ENCODE measurements at regions not wholly inside any gene's neighbourhood (a gene's known extent, or its start where the extent isn't known, plus 50 kb on each side); places are given as distances from the start of the nearest gene placed in this dataset.
"Not testable (repeated sequence)": the region's sequence is repeated elsewhere in the genome, so short reads cannot be mapped to it uniquely, and the experiment has no call there.

DNA sequence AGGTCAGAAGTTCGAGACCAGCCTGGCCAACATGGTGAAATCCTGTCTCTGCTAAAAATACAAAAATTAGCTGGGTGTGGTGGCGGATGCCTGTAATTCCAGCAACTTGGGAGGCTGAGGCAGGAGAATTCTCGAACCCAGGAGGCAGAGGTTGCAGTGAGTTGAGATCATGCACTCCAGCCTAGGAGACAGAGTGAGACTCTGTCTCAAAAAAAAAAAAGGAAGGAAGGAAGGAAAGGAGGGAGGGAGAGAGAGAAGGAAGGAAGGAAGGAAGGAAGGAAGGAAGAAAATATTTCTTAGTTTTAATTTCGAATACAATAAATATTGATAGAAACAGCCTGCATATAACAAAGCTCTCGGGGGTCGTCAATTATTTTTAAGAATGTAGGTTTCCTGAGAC is 81.3 kb upstream of the HIVEP1 start:
- TF ChIP-seq, protein P1, sequence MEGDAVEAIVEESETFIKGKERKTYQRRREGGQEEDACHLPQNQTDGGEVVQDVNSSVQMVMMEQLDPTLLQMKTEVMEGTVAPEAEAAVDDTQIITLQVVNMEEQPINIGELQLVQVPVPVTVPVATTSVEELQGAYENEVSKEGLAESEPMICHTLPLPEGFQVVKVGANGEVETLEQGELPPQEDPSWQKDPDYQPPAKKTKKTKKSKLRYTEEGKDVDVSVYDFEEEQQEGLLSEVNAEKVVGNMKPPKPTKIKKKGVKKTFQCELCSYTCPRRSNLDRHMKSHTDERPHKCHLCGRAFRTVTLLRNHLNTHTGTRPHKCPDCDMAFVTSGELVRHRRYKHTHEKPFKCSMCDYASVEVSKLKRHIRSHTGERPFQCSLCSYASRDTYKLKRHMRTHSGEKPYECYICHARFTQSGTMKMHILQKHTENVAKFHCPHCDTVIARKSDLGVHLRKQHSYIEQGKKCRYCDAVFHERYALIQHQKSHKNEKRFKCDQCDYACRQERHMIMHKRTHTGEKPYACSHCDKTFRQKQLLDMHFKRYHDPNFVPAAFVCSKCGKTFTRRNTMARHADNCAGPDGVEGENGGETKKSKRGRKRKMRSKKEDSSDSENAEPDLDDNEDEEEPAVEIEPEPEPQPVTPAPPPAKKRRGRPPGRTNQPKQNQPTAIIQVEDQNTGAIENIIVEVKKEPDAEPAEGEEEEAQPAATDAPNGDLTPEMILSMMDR (IDR thresholded peaks at IDR 0.05): not testable (repeated sequence)
- TF ChIP-seq POLR2A (IDR thresholded peaks at IDR 0.05): not testable (repeated sequence)

All from thyroid gland (tissue), 4 donors.